ENCODE measurements at regions not wholly inside any gene's neighbourhood (a gene's known extent, or its start where the extent isn't known, plus 50 kb on each side); places are given as distances from the start of the nearest gene placed in this dataset.

DNA sequence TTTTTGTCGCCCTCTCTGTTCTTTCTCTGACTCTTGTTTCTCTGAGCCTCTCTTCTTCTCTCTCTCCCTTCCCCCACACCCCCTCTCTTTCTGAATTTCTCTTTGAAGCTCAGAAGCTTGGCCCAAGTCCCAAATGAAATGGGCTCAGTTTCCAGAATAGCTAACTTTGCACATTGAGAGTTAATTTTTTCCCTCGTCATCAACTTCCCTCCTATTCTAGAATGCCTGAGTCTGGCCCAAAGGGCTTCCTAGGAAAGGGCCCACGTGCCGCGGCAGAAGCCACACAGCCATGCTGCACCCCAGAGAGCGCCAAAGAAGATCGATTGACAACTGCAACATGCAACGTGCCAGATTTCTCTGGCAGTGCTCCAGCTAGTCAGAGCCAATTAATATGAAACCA lies 588.8 kb upstream of the KLF4 start:
- TF ChIP-seq, protein P1, sequence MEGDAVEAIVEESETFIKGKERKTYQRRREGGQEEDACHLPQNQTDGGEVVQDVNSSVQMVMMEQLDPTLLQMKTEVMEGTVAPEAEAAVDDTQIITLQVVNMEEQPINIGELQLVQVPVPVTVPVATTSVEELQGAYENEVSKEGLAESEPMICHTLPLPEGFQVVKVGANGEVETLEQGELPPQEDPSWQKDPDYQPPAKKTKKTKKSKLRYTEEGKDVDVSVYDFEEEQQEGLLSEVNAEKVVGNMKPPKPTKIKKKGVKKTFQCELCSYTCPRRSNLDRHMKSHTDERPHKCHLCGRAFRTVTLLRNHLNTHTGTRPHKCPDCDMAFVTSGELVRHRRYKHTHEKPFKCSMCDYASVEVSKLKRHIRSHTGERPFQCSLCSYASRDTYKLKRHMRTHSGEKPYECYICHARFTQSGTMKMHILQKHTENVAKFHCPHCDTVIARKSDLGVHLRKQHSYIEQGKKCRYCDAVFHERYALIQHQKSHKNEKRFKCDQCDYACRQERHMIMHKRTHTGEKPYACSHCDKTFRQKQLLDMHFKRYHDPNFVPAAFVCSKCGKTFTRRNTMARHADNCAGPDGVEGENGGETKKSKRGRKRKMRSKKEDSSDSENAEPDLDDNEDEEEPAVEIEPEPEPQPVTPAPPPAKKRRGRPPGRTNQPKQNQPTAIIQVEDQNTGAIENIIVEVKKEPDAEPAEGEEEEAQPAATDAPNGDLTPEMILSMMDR (conservative IDR thresholded peaks at IDR 0.05 in 1 of 2, IDR thresholded peaks at IDR 0.05 in 1 of 2; ENCODE audit: extremely low read depth in 1 of 2, insufficient read depth in 1 of 2, low read depth in 1 of 2, low read length in 2 of 2): no peak
- TF ChIP-seq EZH2 (IDR thresholded peaks at IDR 0.05; ENCODE audit: borderline replicate concordance, low read length): no peak
